T-helper 1 cell (primary cell): ENCODE measurements at regions not wholly inside any gene's neighbourhood (a gene's known extent, or its start where the extent isn't known, plus 50 kb on each side); places are given as distances from the start of the nearest gene placed in this dataset.

Source experiments
- DNase-seq, 5 donors: peaks; one replicate each; pipeline ENCODE4 v3.0.0-alpha.2; 2012 to 2020

GRCh38 chr18:41338341-41338740, 616.7 kb upstream of the PIK3C3 start:
- DNase-seq, result no peak

GRCh38 chr18:41331661-41332060, 623.4 kb upstream of the PIK3C3 start:
- DNase-seq, result no peak

- DNase-seq, result no peak
These were observed 628.7 kb upstream of the PIK3C3 start for GRCh38 chr18:41326311-41326710.

- DNase-seq, result no peak
These were observed 630.1 kb upstream of the PIK3C3 start for GRCh38 chr18:41324934-41325333.

- DNase-seq, result no peak
These were observed 630.8 kb upstream of the PIK3C3 start for GRCh38 chr18:41324020-41324791.

- DNase-seq, result no peak
These were observed 632.0 kb upstream of the PIK3C3 start for GRCh38 chr18:41323044-41323443.

GRCh38 chr18:41320100-41320499, 634.9 kb upstream of the PIK3C3 start:
- DNase-seq, result no peak

GRCh38 chr18:41315134-41315533, 639.9 kb upstream of the PIK3C3 start:
- DNase-seq, result no peak

GRCh38 chr18:41311571-41312547, 643.2 kb upstream of the PIK3C3 start:
- DNase-seq, result no peak

- no peak for DNase-seq
These were observed 657.3 kb upstream of the PIK3C3 start for GRCh38 chr18:41297740-41298139.

- no peak for DNase-seq
These were observed 685.7 kb upstream of the PIK3C3 start for GRCh38 chr18:41269294-41269693.

GRCh38 chr18:41268271-41268670, 686.8 kb upstream of the PIK3C3 start:
- no peak for DNase-seq

GRCh38 chr18:41266616-41267015, 688.4 kb upstream of the PIK3C3 start:
- no peak for DNase-seq

- DNase-seq, result no peak
These were observed 688.8 kb upstream of the PIK3C3 start for GRCh38 chr18:41266204-41266603.

GRCh38 chr18:41265047-41265446, 690.0 kb upstream of the PIK3C3 start:
- DNase-seq, result no peak

GRCh38 chr18:41263956-41264355, 691.1 kb upstream of the PIK3C3 start:
- DNase-seq, result no peak

- DNase-seq, result no peak
These were observed 692.3 kb upstream of the PIK3C3 start for GRCh38 chr18:41262688-41263087.

- DNase-seq, result no peak
These were observed 710.4 kb upstream of the PIK3C3 start for GRCh38 chr18:41244591-41245037.

- no peak for DNase-seq
These were observed 717.7 kb upstream of the PIK3C3 start for GRCh38 chr18:41237317-41237716.

GRCh38 chr18:41231681-41232080, 723.4 kb upstream of the PIK3C3 start:
- DNase-seq, result no peak

- no peak for DNase-seq
These were observed 727.0 kb upstream of the PIK3C3 start for GRCh38 chr18:41227993-41228392.

- no peak for DNase-seq
These were observed 728.1 kb upstream of the PIK3C3 start for GRCh38 chr18:41226911-41227310.

- no peak for DNase-seq
These were observed 728.8 kb upstream of the PIK3C3 start for GRCh38 chr18:41226186-41226585.
